GM19043 (cell line): ENCODE measurements at regions not wholly inside any gene's neighbourhood (a gene's known extent, or its start where the extent isn't known, plus 50 kb on each side); places are given as distances from the start of the nearest gene placed in this dataset.
"Not testable (repeated sequence)": the region's sequence is repeated elsewhere in the genome, so short reads cannot be mapped to it uniquely, and the experiment has no call there.

Experiments used
- ATAC-seq: cut with Tn5 transposase; IDR thresholded peaks from one replicate; pipeline ENCODE4 v1.9.1; 2021; ENCODE audit warnings: low read depth; ENCODE audit not compliant: unreplicated experiment

GRCh38 chr9:22508354-22508753, 61.7 kb downstream of the DMRTA1 start:
- ATAC-seq = not testable (repeated sequence)

- no peak for ATAC-seq
Observed at GRCh38 chr9:22508790-22509189, 62.2 kb downstream of the DMRTA1 start.

GRCh38 chr9:22512495-22512894, 65.9 kb downstream of the DMRTA1 start:
- ATAC-seq = peak; percentile 57

GRCh38 chr9:22514871-22515270, 68.2 kb downstream of the DMRTA1 start:
- ATAC-seq = no peak

- no peak for ATAC-seq
Observed at GRCh38 chr9:22522206-22522740, 75.6 kb downstream of the DMRTA1 start.

GRCh38 chr9:22528485-22528884, 81.9 kb downstream of the DMRTA1 start:
- no peak for ATAC-seq

- no peak for ATAC-seq
Observed at GRCh38 chr9:22529426-22530199, 83.0 kb downstream of the DMRTA1 start.

- ATAC-seq = no peak
Observed at GRCh38 chr9:22535780-22536179, 89.2 kb downstream of the DMRTA1 start.

- no peak for ATAC-seq
Observed at GRCh38 chr9:22537721-22538120, 91.1 kb downstream of the DMRTA1 start.

- no peak for ATAC-seq
Observed at GRCh38 chr9:22548625-22549024, 102.0 kb downstream of the DMRTA1 start.

- no peak for ATAC-seq
Observed at GRCh38 chr9:22574740-22575139, 128.1 kb downstream of the DMRTA1 start.

- ATAC-seq = no peak
Observed at GRCh38 chr9:22580788-22581187, 134.2 kb downstream of the DMRTA1 start.

- no peak for ATAC-seq
Observed at GRCh38 chr9:22582221-22582620, 135.6 kb downstream of the DMRTA1 start.

- no peak for ATAC-seq
Observed at GRCh38 chr9:22588918-22589317, 142.3 kb downstream of the DMRTA1 start.

GRCh38 chr9:22590336-22591033, 143.9 kb downstream of the DMRTA1 start:
- no peak for ATAC-seq

GRCh38 chr9:22595805-22596204, 149.2 kb downstream of the DMRTA1 start:
- ATAC-seq = no peak

- no peak for ATAC-seq
Observed at GRCh38 chr9:22617156-22617555, 170.5 kb downstream of the DMRTA1 start.

- ATAC-seq = no peak
Observed at GRCh38 chr9:22622815-22623214, 176.2 kb downstream of the DMRTA1 start.

- no peak for ATAC-seq
Observed at GRCh38 chr9:22623236-22623635, 176.6 kb downstream of the DMRTA1 start.

GRCh38 chr9:22625540-22625939, 178.9 kb downstream of the DMRTA1 start:
- ATAC-seq = no peak

- ATAC-seq = no peak
Observed at GRCh38 chr9:22643541-22643940, 196.9 kb downstream of the DMRTA1 start.

GRCh38 chr9:22645893-22646292, 199.3 kb downstream of the DMRTA1 start:
- no peak for ATAC-seq
